ENCODE measurements at regions not wholly inside any gene's neighbourhood (a gene's known extent, or its start where the extent isn't known, plus 50 kb on each side); places are given as distances from the start of the nearest gene placed in this dataset.

GRCh38 chr4:170805352-170805751 is 715.6 kb upstream of the AADAT start:
- Histone ChIP-seq H3K4me3 (replicated peaks in 1 of 3; ENCODE audit: insufficient read depth in 1 of 3, low read depth in 1 of 3, low read length in 3 of 3) (no peak overlapping the region), H3K9me1 (replicated peaks; ENCODE audit: control insufficient read depth, extremely low read depth, insufficient read depth, low read length) (no peaks in the 10 kb centered on the region), H3K4me1 (ENCODE audit: control insufficient read depth, extremely low read depth, insufficient read depth, low read length) (no peaks in the 10 kb centered on the region), H3K9me3 (replicated peaks; ENCODE audit: control insufficient read depth, insufficient read depth, low read length) (no peaks in the 10 kb centered on the region), H3K27me3 (ENCODE audit: control insufficient read depth in 2 of 2, insufficient read depth in 2 of 2, low read length in 2 of 2) (no peaks in the 10 kb centered on the region), H4K20me1 (replicated peaks; ENCODE audit: control insufficient read depth, extremely low read depth, insufficient read depth, low read length) (no peaks in the 10 kb centered on the region), H3K27ac (ENCODE audit: insufficient read depth, low read depth, low read length) (no peak overlapping the region), H3K36me3 (ENCODE audit: control insufficient read depth in 2 of 2, extremely low read depth in 1 of 2, insufficient read depth in 2 of 2, low read length in 2 of 2) (no peaks in the 10 kb centered on the region), H2AFZ (ENCODE audit: low read depth, low read length) (no peak overlapping the region), H3K79me2 (ENCODE audit: control insufficient read depth, insufficient read depth, low read length) (no peaks in the 10 kb centered on the region), H3K4me2 (ENCODE audit: insufficient read depth, low read length) (no peak overlapping the region), H3K9ac (replicated peaks; ENCODE audit: extremely low read depth, insufficient read depth, low read length) (no peak overlapping the region)
- POLR2A ChIA-PET = no interaction called here
- no TSS peak for BruUV-seq (replicated peaks)
- dilution Hi-C loops (cut with MboI; ENCODE audit: extremely low pct_ligation_motif_present, low sequenced_read_pairs) = no loop called here
- FAIRE-seq (no peak), DNase-seq (ENCODE audit: low read depth, low spot score) (no peak)
- CTCF ChIA-PET = no interaction called here
- intact Hi-C loops (cut with micrococcal nuclease) = no loop called here
- no peak for TF ChIP-seq POLR2A (IDR thresholded peaks at IDR 0.05; ENCODE audit: low read depth, low read length)
- no peak for TF ChIP-seq FOS (IDR thresholded peaks at IDR 0.05; ENCODE audit: borderline replicate concordance, insufficient read depth, low read length)
- TF ChIP-seq CTCF (IDR thresholded peaks at IDR 0.05; ENCODE audit: extremely low read depth in 1 of 2, insufficient read depth in 1 of 2, low read depth in 1 of 2, low read length in 2 of 2) = no peak
- no peak for TF ChIP-seq POLR2AphosphoS5 (IDR thresholded peaks at IDR 0.05; ENCODE audit: insufficient read depth, low read depth, low read length)
- TF ChIP-seq, protein P1, sequence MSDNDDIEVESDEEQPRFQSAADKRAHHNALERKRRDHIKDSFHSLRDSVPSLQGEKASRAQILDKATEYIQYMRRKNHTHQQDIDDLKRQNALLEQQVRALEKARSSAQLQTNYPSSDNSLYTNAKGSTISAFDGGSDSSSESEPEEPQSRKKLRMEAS (IDR thresholded peaks at IDR 0.05; ENCODE audit: insufficient read depth, insufficient read length) = no peak
- TF ChIP-seq GATA2 (IDR thresholded peaks at IDR 0.05; ENCODE audit: insufficient read depth, insufficient read length, low read depth, low read length) = no peak
- TF ChIP-seq MYC (IDR thresholded peaks at IDR 0.05; ENCODE audit: low read depth, low read length) = no peak
- no peak for TF ChIP-seq EZH2 (IDR thresholded peaks at IDR 0.05; ENCODE audit: borderline replicate concordance, low read depth, low read length, severe bottlenecking)
- no peak for TF ChIP-seq JUN (IDR thresholded peaks at IDR 0.05; ENCODE audit: borderline replicate concordance, insufficient read depth, insufficient read length, low read depth)
